ENCODE measurements at regions not wholly inside any gene's neighbourhood (a gene's known extent, or its start where the extent isn't known, plus 50 kb on each side); places are given as distances from the start of the nearest gene placed in this dataset.

GRCh38 chr11:96576383-96576782 is 186.6 kb downstream of the JRKL start:
- no peak overlapping the region for H3K9ac ChIP-seq (ENCODE audit: low read depth, low read length)
- no peak overlapping the region for H3K56ac ChIP-seq (ENCODE audit: extremely low read depth, insufficient read depth, low read length)
- H4K8ac ChIP-seq (ENCODE audit: low read depth in 2 of 2, low read length in 2 of 2): no peak overlapping the region
- POLR2A ChIA-PET (ENCODE audit: unreplicated experiment): no interaction called here
- no peak overlapping the region for H2BK5ac ChIP-seq (ENCODE audit: low read depth, low read length, poor library complexity, severe bottlenecking)
- no peak for TF ChIP-seq CHD1 (IDR thresholded peaks at IDR 0.05; ENCODE audit: low read depth, low read length)
- TF ChIP-seq ELK1 (IDR thresholded peaks at IDR 0.05; ENCODE audit: borderline replicate concordance, low read depth, low read length): no peak
- no peak for TF ChIP-seq BHLHE40 (IDR thresholded peaks at IDR 0.05; ENCODE audit: low read depth, low read length)
- intact Hi-C loops (cut with micrococcal nuclease) (no loop called here), dilution Hi-C loops (cut with HindIII; ENCODE audit: low sequenced_read_pairs, unreplicated experiment) (no loop called here), in situ Hi-C loops (cut with MboI; ENCODE audit: low sequenced_read_pairs) (no loop called here)
- H3K4me3 ChIP-seq (ENCODE audit: insufficient read depth, low read depth, low read length): no peak overlapping the region
- no peak overlapping the region for H2BK120ac ChIP-seq (ENCODE audit: low read depth, low read length)
- no peak overlapping the region for H3K14ac ChIP-seq (replicated peaks; ENCODE audit: low read depth, low read length)
- no peaks in the 10 kb centered on the region for H3K79me1 ChIP-seq (ENCODE audit: low read depth in 1 of 2, low read length in 2 of 2)
- no peak for DNase-seq
- no peak overlapping the region for H4K91ac ChIP-seq (ENCODE audit: insufficient read depth, low read depth, low read length)
- no peaks in the 10 kb centered on the region for H4K20me1 ChIP-seq (ENCODE audit: insufficient read depth, low read length)
- no peak overlapping the region for H2AFZ ChIP-seq (replicated peaks; ENCODE audit: low read length, poor library complexity)
- no peaks in the 10 kb centered on the region for H3K9me3 ChIP-seq (ENCODE audit: control insufficient read depth, insufficient read depth, low read length)
- no TSS peak for BruUV-seq (replicated peaks)
- no peaks in the 10 kb centered on the region for H3K27me3 ChIP-seq (ENCODE audit: control insufficient read depth, insufficient read depth, low read length)
- no peak overlapping the region for H2BK20ac ChIP-seq (ENCODE audit: low read depth, low read length)
- no peak overlapping the region for H3K4ac ChIP-seq (ENCODE audit: low read depth, low read length)
- H2AK9ac ChIP-seq (replicated peaks; ENCODE audit: low read depth, low read length, poor library complexity): no peak overlapping the region
- H4K5ac ChIP-seq (ENCODE audit: low read depth, low read length): no peak overlapping the region
- no CpG with 5 or more reads among the region's 2 CpGs for WGBS, 2 experiments (ENCODE audit: extremely low coverage in 2 of 2, insufficient read length in 1 of 2)
- no peaks in the 10 kb centered on the region for H3K4me1 ChIP-seq (ENCODE audit: control insufficient read depth, insufficient read depth, low read length)
- no peak overlapping the region for H2BK15ac ChIP-seq (ENCODE audit: low read depth, low read length)
- H2AK5ac ChIP-seq (ENCODE audit: low read depth, low read length): no peak overlapping the region
- no peak for ATAC-seq (ENCODE audit: low read depth)
- H3K9me1 ChIP-seq (ENCODE audit: insufficient read depth, low read length): no peaks in the 10 kb centered on the region
- H3K23ac ChIP-seq (ENCODE audit: low read depth, low read length): no peak overlapping the region
- H3K18ac ChIP-seq (ENCODE audit: low read depth, low read length): no peak overlapping the region
- no peaks in the 10 kb centered on the region for H3K36me3 ChIP-seq (ENCODE audit: control insufficient read depth, insufficient read depth, low read length)
- H3K4me2 ChIP-seq (ENCODE audit: low read depth, low read length): no peak overlapping the region
- CTCF ChIA-PET: no interaction called here
- H3K27ac ChIP-seq (ENCODE audit: insufficient read depth, low read length): no peak overlapping the region

Data from IMR-90 (cell line).